Stimulated activated CD8-positive, alpha-beta memory T cell treated with anti-CD3 and anti-CD28 coated beads, Interleukin-4, amount 100 ng/mL, for 48 hours (primary cell): ENCODE measurements at regions not wholly inside any gene's neighbourhood (a gene's known extent, or its start where the extent isn't known, plus 50 kb on each side); places are given as distances from the start of the nearest gene placed in this dataset.

Experiments
- DNase-seq: peaks from one replicate; pipeline ENCODE4 v3.0.0-alpha.2; 2020

DNA sequence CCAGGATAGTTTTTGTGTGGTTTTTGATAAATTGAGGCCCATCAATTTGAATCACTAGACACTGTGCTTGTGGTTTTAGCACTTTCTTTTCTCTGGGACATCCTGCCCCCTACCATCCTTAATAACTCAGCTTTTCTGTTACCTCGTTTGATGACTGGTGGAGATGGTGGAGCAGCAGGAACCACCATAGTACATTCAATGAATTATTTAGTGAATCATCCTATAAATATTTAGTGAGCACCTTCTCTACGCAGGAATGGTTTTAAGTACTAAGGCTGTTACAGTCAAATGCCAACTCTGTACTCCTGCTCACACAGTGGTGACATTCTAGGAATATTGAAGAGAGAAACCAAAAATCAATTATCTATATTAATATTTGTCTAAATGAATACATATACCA is 585.2 kb downstream of the HAO1 start:
- DNase-seq, result no peak

DNA sequence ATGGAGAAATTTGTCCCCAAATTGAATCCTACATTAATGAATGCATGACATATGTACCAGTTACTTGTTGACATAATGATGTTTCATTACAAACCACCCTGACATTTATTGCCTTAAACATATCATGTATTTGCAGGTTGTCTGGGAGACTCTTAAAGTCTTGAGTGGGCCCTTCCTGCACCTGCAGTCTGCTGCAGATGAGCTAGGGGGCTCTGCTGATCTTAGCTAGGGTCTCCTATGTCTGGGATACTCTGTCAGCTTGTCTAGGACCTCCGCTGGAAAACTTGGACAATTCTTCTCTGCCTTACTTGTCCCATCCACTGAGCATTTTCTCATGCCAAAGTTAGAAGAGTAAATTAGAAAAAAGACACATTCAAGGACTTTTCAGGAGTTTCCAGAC is 581.6 kb downstream of the HAO1 start:
- no peak for DNase-seq

DNA sequence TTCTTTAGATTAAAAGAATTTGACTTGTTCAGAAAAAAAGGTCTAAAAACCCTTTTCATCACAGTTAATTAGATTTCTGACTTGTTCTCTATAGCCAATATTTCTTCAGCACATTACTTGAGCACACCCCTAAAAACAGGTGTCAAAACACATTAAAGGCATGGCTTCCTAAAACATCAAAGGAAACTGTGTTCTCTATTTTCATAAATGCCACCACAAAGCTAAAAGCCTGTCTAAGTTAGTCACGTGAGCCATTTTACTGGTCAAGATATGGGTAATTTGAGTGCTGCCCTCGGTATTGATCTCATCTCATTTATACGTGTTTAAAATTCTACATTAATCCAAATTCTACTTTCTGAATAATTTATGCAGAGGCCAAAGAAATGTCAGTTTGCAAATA is 580.5 kb downstream of the HAO1 start:
- no peak for DNase-seq

DNA sequence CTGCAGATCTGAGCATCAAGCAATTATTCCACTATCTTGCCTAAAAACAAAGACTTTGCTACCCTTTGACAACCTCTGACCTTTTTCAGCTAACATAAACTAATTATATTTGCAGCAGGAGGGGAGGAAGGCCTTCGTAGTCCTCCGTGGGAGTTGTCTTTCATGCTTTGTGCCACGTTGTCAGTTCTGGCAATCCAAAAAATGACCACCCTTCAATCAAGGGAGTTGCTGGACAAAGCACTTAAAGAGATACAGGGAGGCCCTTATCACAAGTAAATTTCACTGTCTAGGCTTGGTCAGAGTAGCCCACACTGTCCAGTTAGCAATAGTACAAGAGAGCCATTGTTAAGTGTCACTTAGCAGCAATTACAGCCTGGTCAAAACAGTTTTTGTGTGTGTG is 578.9 kb downstream of the HAO1 start:
- DNase-seq, result no peak

DNA sequence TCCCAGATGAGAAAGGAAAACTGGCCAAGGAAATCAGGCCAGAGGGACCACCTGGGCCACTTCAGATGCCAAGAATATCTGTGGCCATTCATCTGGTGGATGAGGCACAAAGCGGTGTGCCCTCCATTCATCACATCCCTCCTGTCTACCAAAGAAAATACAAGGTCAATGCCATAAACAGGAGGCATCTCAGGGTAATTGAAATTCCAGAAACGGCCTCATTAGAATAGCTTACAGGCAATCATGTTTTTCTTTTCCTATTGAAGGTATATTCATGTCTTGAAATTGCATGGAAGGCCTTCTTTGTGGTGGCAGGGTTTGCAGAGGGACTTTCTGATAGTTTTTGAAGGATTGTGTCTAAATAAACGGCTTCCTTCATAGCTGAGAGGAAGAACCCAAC is 578.3 kb downstream of the HAO1 start:
- DNase-seq, result no peak

DNA sequence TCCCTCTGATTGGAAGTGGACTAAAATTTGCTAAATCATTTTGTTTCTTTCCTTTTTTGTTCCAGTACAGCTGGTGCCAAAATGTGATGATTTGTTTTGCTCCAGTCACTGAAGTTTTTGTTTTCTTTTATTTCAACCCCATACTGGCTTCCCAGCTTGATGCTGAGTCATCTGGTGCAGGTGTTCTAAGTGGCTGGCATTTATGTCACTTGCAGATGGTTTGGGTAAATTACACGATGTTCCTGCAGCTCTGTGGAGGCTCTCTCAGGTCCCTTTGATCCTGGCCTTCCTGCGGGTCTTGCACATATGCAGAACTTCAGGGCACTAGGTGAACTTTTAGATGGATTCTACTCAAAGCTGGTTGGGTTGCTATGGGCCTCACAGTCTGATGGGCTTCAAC is 577.7 kb downstream of the HAO1 start:
- no peak for DNase-seq

DNA sequence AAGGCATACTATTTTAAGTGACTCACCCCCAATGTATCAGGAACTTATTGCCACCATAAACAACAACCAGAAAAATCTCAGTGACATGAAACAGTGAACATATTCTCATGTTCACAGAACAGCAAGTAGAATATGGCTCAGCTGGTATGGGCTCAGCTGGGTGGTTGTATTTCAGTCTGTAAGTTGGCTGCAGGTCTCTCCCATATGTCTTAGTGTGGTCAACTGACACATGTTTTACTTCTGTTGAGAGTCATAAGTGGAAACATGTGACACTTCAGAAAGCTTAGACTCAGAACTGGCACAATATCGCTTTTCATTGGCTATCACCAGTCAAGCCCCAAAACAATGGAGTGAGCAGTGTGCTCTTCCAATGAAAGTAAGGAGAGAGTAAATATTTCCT is 574.1 kb downstream of the HAO1 start:
- no peak for DNase-seq

DNA sequence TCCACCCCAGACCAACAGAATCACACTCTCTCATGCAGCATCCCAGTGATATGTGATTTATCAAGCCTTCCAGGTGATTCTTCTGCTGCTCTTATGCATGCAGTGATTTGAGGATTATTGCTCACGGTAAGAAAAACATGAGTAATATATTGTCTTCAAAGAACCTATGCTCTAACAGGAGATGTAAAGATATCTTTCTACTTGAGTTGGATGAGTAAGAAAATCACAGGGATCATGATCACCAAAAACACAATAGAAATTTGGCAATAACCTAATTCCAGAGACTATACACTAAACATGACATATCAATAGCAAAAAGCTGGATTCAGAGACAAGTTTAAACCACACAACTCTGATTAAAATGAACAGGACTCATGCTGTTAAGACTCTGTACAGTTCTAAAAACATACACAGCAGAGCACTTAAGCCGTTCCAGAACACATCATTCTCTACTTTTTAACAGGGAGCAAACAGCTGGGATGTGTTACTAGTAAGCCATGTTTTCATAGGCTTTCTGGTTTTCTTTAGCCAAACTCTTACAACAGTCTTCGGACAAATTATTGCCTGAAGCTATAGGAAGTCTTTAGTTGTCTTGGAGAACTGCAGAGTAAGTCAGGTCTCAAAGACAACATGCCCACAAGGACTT is 568.6 kb downstream of the HAO1 start:
- DNase-seq, result no peak

DNA sequence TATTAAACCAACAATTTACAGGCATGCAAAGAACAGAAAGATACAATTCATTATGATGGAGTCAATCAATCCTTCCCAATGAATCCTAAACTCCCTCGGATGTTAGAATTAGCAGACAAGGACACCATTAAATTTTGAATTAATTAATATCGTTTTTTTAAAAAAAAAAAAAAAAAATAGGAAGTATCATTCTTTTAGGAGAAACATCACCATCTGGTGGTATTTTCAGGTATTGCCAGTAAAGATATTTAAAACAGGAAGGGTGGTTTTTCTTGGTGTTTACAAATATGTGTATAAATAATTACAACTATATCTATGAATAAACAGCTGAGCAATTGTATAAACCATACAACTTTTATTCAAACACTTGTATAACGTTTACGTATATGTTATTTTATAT is 564.4 kb downstream of the HAO1 start:
- no peak for DNase-seq

DNA sequence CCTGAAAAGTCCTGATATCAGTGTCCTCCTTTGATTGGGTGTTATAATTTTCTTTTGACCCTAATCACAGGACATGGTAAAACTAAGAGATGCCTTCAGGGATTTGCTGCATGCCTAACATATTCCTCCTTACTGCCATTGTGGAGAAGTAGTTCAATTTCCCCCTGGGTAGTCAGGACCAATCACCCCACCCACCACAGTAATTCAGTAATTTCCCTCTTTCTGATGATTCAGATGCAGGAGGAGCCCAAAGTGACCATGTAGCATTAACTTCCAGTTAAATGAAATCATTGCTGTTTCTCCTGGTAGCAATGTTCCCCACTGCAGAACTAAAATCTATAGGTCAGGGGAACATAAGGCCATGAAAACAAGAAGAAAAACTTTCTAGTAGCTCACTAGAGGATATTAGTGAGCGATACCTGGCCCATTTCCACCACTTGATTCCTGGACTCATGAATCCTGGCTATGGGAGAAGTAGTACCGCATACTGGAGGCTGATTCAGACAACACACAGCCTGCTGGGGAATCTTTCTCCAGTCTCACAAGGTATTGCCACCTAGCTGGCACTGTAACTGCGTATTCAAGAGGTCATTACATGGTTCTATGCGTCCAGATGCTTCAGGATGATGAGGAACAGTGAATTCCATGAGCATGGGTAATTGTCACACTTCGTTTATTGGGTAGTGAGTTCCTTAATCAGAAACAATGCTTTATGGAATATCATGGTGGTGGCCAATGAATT is 561.2 kb downstream of the HAO1 start:
- no peak for DNase-seq

DNA sequence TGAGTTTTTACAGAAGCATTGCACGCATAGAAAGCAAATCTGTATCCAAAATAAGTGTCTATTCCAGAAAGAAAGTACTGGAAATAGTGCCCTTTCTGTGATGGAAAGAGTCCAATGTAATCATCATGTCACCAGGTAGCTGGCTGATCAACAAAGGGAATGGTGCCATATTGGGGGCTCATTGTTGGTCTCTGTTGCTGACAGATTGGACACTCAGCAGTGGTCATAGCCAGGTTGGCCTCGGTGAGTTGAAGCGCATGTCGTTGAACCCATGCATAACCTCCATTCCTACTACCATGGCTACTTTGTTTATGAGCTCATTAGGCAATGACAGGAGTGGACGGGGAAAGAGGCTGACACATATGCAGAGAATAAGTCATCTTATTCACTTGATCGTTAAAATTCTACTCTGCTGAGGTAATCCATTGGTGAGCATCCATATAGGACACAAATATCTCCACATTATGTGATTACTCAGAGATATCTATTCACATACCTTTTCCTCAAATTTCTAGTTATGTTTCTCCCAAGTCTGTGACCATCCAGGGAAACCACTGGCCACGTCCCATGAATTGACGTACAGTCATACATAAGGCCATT is 560.5 kb downstream of the HAO1 start:
- DNase-seq, result no peak

DNA sequence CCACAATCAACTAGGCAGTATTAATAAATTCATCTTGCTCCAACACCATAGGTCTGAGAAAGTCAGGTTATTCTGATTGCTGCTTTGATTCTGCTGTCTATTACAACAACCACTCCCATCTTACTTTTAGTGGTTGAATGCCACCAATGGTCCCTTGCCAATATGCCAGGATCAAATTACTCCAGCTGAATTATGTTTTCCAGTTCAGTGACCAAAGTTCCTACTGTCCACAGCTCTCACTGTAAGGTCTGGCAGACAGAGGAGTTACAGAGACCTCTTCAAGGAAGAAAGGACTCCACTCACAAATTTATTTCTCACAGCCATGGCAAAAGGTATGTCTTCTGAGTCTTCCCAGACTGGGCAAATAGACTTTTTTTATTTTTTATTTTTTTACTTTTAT is 557.0 kb downstream of the HAO1 start:
- DNase-seq, result no peak

DNA sequence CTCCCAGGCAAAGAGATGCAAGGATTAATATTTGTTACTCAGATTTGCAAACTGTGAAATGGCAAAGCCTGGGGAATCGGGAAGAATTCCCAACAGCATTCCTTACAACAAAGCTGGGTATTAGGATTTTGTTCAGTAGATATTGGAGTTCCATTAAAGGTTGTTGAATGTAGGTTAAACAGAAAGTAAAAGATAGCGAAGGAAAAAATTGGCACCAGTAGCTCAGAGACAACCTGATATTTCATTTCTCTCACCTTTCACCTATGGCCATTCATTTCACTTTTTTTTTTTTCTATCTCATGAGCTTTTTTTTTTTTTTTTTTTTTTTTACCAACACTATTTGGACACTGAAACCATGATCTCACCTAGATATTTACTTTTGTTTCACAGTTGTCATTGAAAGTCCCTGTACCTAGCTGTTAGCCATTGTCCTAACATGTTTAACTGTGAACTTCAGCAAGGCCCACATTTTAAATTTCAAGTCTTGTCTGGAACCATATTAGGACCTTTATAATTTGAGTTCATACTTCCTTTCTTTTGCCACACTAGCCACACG is 552.5 kb downstream of the HAO1 start:
- DNase-seq, result no peak

DNA sequence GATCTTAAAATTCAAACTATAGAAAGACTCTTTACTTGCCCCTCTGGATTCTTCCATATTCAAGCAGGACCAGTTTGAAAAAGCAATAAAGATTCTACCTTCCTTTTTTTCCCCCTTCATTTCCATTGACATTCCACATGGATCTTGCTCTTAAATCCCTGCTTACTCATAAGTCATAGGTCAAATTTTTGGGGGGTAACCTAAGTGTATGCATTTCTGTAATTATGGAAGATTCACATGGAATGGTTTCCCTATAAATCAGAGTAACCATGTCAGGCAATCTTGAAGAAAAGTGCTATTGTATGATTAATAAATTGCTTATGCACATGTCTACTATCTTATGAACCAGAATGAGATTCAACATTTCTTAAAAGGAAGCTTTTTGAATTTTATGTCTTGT is 551.0 kb downstream of the HAO1 start:
- DNase-seq, result no peak

DNA sequence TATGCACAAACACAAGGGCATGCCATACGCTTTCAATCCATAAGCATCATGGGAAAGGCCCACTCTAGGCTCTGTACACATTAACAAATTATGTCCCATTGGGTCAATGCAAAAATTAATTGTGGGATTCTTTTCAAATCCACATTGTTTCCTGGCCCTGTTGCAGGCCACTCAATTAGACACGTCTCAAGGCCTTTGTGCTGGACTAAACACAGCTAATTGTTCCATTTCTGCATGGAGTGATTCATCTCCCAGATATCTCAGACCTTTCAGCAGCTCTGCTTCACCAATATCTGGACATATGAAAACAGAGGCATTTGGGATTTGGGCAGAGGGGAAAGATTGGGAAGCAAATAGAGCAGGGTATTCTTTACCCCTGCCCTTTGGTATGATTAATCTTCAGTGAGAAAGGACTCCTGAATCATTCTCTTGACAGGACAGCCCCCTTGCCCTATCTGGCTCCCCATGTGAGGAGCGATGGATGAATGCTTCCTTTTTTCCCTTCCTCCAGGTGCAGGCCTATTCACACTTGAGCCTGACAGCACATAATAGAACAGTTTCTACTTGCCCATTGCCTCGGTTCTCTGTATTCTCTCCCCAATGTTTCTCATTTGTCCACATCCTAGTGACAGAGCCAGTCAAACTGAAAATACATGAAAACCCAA is 547.6 kb downstream of the HAO1 start:
- DNase-seq, result no peak

DNA sequence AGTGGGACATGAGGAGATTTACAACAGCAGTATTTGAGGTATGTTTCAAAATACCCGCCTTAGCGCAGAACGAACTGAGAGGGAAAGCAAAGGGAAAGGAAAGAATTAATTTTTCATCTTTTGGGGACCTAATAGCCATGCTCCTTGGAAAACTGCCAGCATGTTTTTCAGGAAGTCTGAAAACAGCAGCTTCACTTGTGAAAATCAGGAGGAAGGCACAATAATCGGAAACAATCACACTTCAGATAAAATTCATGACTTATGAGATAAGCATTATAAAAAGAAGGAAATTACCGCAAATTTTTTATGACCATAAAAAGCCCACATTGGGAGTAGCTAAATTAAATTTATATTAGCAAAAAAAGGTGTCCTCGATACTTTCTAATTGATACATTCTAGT is 541.1 kb downstream of the HAO1 start:
- no peak for DNase-seq

DNA sequence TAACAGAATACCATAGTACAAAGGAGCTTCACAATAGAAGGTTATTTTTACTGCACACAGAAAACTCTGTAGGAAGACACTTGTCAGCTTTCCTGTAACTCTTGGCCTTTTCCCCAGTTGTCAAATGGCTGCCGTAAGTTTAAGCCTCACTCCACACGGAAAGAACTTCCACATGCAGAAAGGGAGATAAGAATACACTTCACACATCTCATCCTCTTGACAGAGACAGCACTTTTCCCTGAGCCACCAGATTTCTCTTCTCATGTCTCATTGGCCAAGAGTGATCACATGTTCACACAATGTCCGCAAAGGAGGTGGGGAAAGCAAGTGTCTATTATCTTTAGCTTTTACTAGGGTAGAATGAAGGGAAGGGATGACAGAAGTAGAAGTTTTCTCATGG is 540.7 kb downstream of the HAO1 start:
- no peak for DNase-seq

DNA sequence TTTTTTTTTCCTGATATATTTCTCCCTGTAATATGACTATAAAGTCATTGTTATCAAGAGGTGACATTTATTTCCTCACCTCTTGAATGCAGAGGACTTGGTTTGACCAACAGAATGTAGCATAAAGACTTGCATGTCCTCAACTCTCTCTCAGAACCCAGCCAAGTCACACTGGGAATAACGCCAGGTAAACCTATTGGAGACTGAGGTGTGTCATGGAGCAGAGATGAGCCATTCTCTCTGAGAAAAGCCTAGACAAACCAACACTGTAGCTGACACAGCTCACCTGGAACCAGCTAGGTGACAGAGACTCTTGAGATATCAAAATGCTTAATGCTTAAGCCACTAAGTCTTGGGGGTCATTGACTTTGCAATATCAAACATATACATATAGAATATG is 533.6 kb downstream of the HAO1 start:
- DNase-seq, result no peak

DNA sequence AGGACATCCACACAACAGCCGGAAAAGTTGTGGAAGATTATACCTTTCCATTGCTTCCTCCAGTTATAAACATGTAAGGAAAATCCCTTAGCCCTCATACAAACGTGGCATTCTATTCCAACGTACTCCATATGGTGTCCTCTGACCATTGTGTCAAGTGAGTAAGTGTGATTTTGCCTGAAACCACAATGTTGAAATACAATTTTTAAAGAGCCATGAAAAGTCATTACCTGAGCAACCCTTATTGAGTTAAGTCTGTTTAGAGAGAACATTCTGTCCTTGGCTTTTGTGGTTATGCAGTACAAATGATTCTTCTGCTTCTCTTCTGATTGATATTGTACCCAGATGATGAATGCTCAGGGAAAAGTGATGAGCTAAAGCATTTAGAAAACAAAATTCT is 530.1 kb downstream of the HAO1 start:
- DNase-seq, result no peak

DNA sequence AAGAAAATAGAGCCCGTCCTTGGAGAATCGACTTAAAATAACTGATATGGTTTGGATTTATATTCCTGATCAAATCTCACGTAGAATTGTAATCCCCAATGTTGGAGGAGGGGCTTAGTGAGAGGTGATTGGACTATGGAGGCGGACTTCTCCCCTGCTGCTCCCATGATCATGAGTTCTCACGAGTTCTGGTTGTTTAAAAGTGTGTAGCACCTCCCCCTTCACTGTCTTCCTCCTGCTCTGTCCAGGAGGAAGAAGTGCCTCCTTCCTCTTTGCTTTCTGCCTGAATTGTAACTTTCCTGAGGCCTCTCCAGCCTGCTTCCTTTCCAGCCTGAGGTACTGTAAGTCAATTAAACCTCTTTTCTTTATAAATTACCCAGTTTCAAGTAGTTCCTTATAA is 529.2 kb downstream of the HAO1 start:
- no peak for DNase-seq

DNA sequence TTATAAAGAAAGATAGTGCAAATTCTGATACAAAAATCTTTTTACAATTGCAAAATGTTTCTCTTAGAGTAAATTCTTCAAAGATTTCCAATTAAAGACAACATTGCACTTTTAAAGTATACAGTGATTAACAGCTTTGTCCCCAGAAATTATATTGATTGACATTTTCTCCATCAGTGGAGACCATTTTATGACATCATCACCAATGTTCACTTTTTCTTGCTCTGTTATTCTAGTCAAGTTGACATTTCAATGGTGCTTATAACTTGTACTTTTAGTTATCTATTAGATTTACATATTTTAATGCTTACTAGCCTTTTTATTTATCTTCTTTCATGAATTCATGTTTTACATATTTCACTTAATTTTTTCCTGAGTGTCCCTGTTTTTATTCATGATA is 524.8 kb downstream of the HAO1 start:
- DNase-seq, result no peak

DNA sequence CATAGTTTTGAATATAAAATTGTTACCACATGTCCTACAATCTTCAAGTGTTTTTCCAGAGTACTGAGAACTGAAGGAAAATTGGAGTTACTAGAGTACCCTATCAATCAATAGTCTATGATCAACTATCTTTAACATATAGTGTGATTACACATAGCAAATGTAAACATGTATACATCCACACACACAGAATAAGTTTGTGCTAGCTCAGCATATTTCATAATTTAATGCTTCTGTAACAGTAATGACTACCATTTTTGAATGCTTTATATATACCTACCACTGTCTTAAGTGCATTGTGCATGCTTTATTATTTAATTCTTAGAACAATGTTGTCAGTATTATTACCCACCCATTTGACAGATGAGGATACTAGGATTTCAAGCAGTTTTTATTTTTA is 523.9 kb downstream of the HAO1 start:
- DNase-seq, result no peak

DNA sequence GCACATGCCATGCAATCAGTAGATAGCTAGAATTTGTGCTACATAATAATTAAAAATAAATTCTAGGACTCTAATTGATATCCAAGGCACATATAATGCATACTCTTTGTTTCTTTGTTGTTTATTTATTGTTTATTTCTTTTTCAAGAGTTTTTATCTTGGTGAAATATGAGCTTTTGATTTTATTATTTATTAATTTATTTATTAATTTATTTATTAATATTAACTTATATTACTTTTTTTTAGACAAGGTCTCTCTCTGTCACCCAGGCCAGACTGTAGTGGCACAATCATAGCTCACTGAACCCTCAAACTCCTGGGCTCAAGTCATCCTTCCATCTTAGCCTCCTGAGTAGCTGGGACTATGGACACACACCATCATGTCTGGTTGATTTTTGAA is 519.9 kb downstream of the HAO1 start:
- DNase-seq, result no peak
